HCT116 (cell line): ENCODE measurements at regions not wholly inside any gene's neighbourhood (a gene's known extent, or its start where the extent isn't known, plus 50 kb on each side); places are given as distances from the start of the nearest gene placed in this dataset.

Experiments
- ATAC-seq: fragments of 200-7000 bp; cut with Tn5 transposase; 2 replicates; pipeline ENCODE4 v1.9.1; 2020; ENCODE audit warnings: mild to moderate bottlenecking, moderate library complexity
- BruUV-seq: library from RNA; stranded (reverse); fragments of 400-500 nt; replicated peaks from 2 replicates; lab custom pipeline; 2021; lab: Mats Ljungman, UMichigan
- CTCF ChIA-PET: fragments of 300-600 bp; sonication (Branson Sonifier 250); formaldehyde crosslinking; loops from one replicate; lab custom pipeline; 2021; ENCODE audit warnings: antibody characterized with exemption; lab: Charles Lee
- POLR2A ChIA-PET: fragments of 300-600, 350-600 bp; sonication (Branson Sonifier 250); formaldehyde crosslinking; loops from one replicate; lab custom pipeline; 2021; ENCODE audit warnings: antibody characterized with exemption; lab: Charles Lee
- RAD21 ChIA-PET, 2 experiments: fragments of 300-600 bp; sonication (Branson Sonifier 250); formaldehyde crosslinking; loops; one replicate each; lab custom pipeline; 2023; ENCODE audit warnings: low total read pairs in 2 of 2; ENCODE audit not compliant: uncharacterized antibody in 2 of 2, unreplicated experiment in 2 of 2, low non-redundant PET in 1 of 2; lab: Charles Lee
- DNase-seq: peaks from one replicate; pipeline ENCODE4 v3.0.0-alpha.2; 2010; ENCODE audit warnings: low read depth, low spot score
- H2AFZ ChIP-seq: fragments of 200-600 bp; shearing (Covaris generic), sonication (generic); 2 replicates; pipeline ENCODE4 v1.6.1; 2017; ENCODE audit warnings: low read depth, mixed run types, mixed read lengths, antibody characterized with exemption, low read length; ENCODE audit not compliant: poor library complexity, severe bottlenecking
- H3K27ac ChIP-seq: 2 replicates; pipeline ENCODE4 v1.5.1; 2012; ENCODE audit warnings: low read depth, low read length
- H3K27me3 ChIP-seq: fragments of 200-600 bp; sonication (generic); 2 replicates; pipeline ENCODE4 v1.6.1; 2016; ENCODE audit warnings: mixed run types, low read length, mixed read lengths; ENCODE audit not compliant: insufficient read depth
- H3K36me3 ChIP-seq, 2 experiments: fragments of 200-500 bp in 1 of 2; fragments of 200-600 bp in 1 of 2; sonication (Bioruptor generic) in 1 of 2; sonication (generic) in 1 of 2; 2 replicates each; pipeline versions ENCODE4 v1.5.1 to v1.6.1; 2014 to 2016; ENCODE audit warnings: low read length in 2 of 2, inconsistent platforms in 1 of 2, mixed read lengths in 1 of 2, mixed run types in 1 of 2; ENCODE audit not compliant: insufficient read depth in 2 of 2, control insufficient read depth in 1 of 2
- H3K4me1 ChIP-seq, 2 experiments: fragments of 200-600 bp in 1 of 2; sonication (generic) in 1 of 2; 2 replicates each; pipeline versions ENCODE4 v1.5.1 to v1.6.1; 2012 to 2017; ENCODE audit warnings: low read length in 2 of 2, inconsistent platforms in 1 of 2, mild to moderate bottlenecking in 1 of 2, mixed read lengths in 1 of 2, mixed run types in 1 of 2, moderate library complexity in 1 of 2; ENCODE audit not compliant: insufficient read depth in 2 of 2, control insufficient read depth in 1 of 2
- H3K4me2 ChIP-seq: fragments of 200-600 bp; sonication (generic); 2 replicates; pipeline ENCODE4 v1.6.1; 2017; ENCODE audit warnings: mixed run types, low read length, mixed read lengths
- H3K4me3 ChIP-seq, 2 experiments: fragments of 200-600 bp in 1 of 2; sonication (generic) in 1 of 2; replicated peaks in 1 of 2; 2 replicates each; pipeline ENCODE4 v1.5.1; 2011 to 2016; ENCODE audit warnings: low read length in 2 of 2, control low read depth in 1 of 2, low read depth in 1 of 2, mild to moderate bottlenecking in 1 of 2, mixed read lengths in 1 of 2, mixed run types in 1 of 2
- H3K79me2 ChIP-seq: fragments of 200-600 bp; sonication (generic); 2 replicates; pipeline ENCODE4 v1.6.1; 2017; ENCODE audit warnings: mild to moderate bottlenecking, mixed run types, low read length, moderate library complexity, mixed read lengths; ENCODE audit not compliant: insufficient read depth
- H3K9ac ChIP-seq: fragments of 200-600 bp; sonication (generic); 2 replicates; pipeline ENCODE4 v1.6.1; 2016; ENCODE audit warnings: low read length, mixed read lengths
- H3K9me2 ChIP-seq: fragments of 200-600 bp; sonication (generic), shearing (Covaris generic); 2 replicates; pipeline ENCODE4 v1.6.1; 2017; ENCODE audit warnings: mixed run types, mild to moderate bottlenecking, moderate library complexity; ENCODE audit not compliant: insufficient read depth
- H3K9me3 ChIP-seq, 2 experiments: fragments of 200-500 bp in 1 of 2; fragments of 200-600 bp in 1 of 2; sonication (Bioruptor generic) in 1 of 2; sonication (generic) in 1 of 2; 2 replicates each; pipeline ENCODE4 v1.6.1; 2014 to 2017; ENCODE audit warnings: low read length in 2 of 2, mixed read lengths in 2 of 2, inconsistent platforms in 1 of 2, low read depth in 1 of 2, mild to moderate bottlenecking in 1 of 2, mixed run types in 1 of 2, moderate library complexity in 1 of 2; ENCODE audit not compliant: control insufficient read depth in 1 of 2, insufficient read depth in 1 of 2
- H4K20me1 ChIP-seq: fragments of 200-600 bp; sonication (generic), shearing (Covaris generic); 2 replicates; pipeline ENCODE4 v1.6.1; 2017; ENCODE audit warnings: mixed run types, mild to moderate bottlenecking, moderate library complexity; ENCODE audit not compliant: insufficient read depth
- CBX3 ChIP-seq: IDR thresholded peaks from 2 replicates; pipeline ENCODE4 v1.6.1; 2012; ENCODE audit warnings: low read depth
- CEBPB ChIP-seq: IDR thresholded peaks from 2 replicates; pipeline ENCODE4 v1.6.1; 2012; ENCODE audit warnings: low read depth
- ELF1 ChIP-seq: IDR thresholded peaks from 2 replicates; pipeline ENCODE4 v1.6.1; 2012; ENCODE audit warnings: low read depth, borderline replicate concordance
- EZH2 ChIP-seq: fragments of 200-600 bp; sonication (generic); IDR thresholded peaks from 2 replicates; pipeline ENCODE4 v1.6.1; 2017; ENCODE audit warnings: antibody characterized with exemption, mixed run types
- EZH2phosphoT487 ChIP-seq: fragments of 200-600 bp; IDR thresholded peaks from 2 replicates; pipeline ENCODE4 v1.6.1; 2018; ENCODE audit warnings: antibody characterized with exemption, borderline replicate concordance
- JUND ChIP-seq: IDR thresholded peaks from 2 replicates; pipeline ENCODE4 v1.6.1; 2012
- POLR2A ChIP-seq: IDR thresholded peaks from 2 replicates; pipeline ENCODE4 v1.7.0; 2011; ENCODE audit warnings: borderline replicate concordance; ENCODE audit not compliant: insufficient read depth, insufficient read length; ENCODE audit errors: extremely low read depth
- POLR2AphosphoS5 ChIP-seq: IDR thresholded peaks from 2 replicates; pipeline ENCODE4 v1.6.1; 2011; ENCODE audit warnings: mild to moderate bottlenecking, low read depth, low read length, moderate library complexity
- SIN3A ChIP-seq: IDR thresholded peaks from 2 replicates; pipeline ENCODE4 v1.6.1; 2012; ENCODE audit warnings: low read depth
- SP1 ChIP-seq: IDR thresholded peaks from 2 replicates; pipeline ENCODE4 v1.6.1; 2012; ENCODE audit warnings: low read depth
- TCF7L2 ChIP-seq: IDR thresholded peaks from 2 replicates; pipeline ENCODE4 v1.7.0; 2011; ENCODE audit warnings: borderline replicate concordance, inconsistent platforms; ENCODE audit not compliant: insufficient read depth, insufficient read length; ENCODE audit errors: extremely low read depth
- YY1 ChIP-seq: IDR thresholded peaks from 2 replicates; pipeline ENCODE4 v1.6.1; 2011; ENCODE audit warnings: low read length, low read depth, moderate library complexity, mild to moderate bottlenecking; ENCODE audit not compliant: insufficient replicate concordance; ENCODE audit errors: extremely low read depth
- ZNF274 ChIP-seq: fragments of 200-500 bp; sonication (Bioruptor generic); IDR thresholded peaks from 2 replicates; pipeline ENCODE4 v1.6.1; 2014; ENCODE audit warnings: mild to moderate bottlenecking, low read depth, low read length, inconsistent platforms
- intact Hi-C: fragments of 100-400 bp; cut with micrococcal nuclease; formaldehyde crosslinking; loops from 2 replicates; pipeline ENCODE4 v1.10.0; 2022
- TF ChIP-seq, protein P1 (sequence below): IDR thresholded peaks from 2 replicates; pipeline ENCODE4 v1.6.1; 2011; ENCODE audit warnings: mild to moderate bottlenecking, low read length, moderate library complexity; ENCODE audit not compliant: insufficient replicate concordance; ENCODE audit errors: extremely low read depth
- TF ChIP-seq, protein P2 (sequence below), 3 experiments: fragments of 200-600 bp in 1 of 3; sonication (generic) in 1 of 3; IDR thresholded peaks in 2 of 3; conservative IDR thresholded peaks in 1 of 3; 2 replicates each; pipeline ENCODE4 v1.5.1; 2012 to 2017; ENCODE audit warnings: low read depth in 2 of 3, low read length in 2 of 3, antibody characterized with exemption in 1 of 3, borderline replicate concordance in 1 of 3, control low read depth in 1 of 3, mild to moderate bottlenecking in 1 of 3, mixed read lengths in 1 of 3, mixed run types in 1 of 3, moderate library complexity in 1 of 3; ENCODE audit not compliant: insufficient read depth in 1 of 3
- TF ChIP-seq, protein P3 (sequence below): IDR thresholded peaks from 2 replicates; pipeline ENCODE4 v1.6.1; 2012
- TF ChIP-seq, protein P4 (sequence below): IDR thresholded peaks from 2 replicates; pipeline ENCODE4 v1.6.1; 2012; ENCODE audit warnings: low read depth
- TF ChIP-seq, protein P5 (sequence below): IDR thresholded peaks from 2 replicates; pipeline ENCODE4 v1.6.1; 2012

DNA sequence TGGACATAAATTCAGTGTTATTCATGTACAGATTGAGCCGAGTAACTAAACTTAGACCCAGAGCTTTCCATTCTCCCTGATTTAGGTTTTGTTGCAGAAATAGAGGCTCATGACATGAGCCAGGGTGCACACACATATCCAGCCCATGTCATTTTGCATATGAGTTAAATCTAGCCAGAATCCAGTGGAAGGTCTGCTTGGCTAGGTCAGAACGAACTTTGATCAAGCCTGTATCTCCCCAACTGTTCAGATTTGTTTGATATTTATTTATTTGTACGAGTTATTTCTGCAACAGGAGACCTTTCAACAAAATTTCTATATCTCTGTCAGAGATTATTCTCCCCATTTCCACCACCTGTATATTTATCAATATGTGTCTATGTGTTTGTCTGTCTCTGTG, 247.5 kb upstream of the THBS1 start:
- intact Hi-C loops, result no loop called here
- Histone ChIP-seq H3K9ac (no peak overlapping the region), H3K79me2 (no peaks in the 10 kb centered on the region), H3K36me3 (no peaks in the 10 kb centered on the region), H4K20me1 (no peaks in the 10 kb centered on the region), H3K4me3 (no peak overlapping the region), H3K9me2 (no peaks in the 10 kb centered on the region), H3K27ac (no peak overlapping the region), H3K4me2 (no peak overlapping the region), H3K4me1 (no peaks in the 10 kb centered on the region), H3K9me3 (no peaks in the 10 kb centered on the region), H3K27me3 (no peaks in the 10 kb centered on the region), H2AFZ (no peak overlapping the region)
- DNase-seq (no peak), ATAC-seq (no peak)
- ChIA-PET RAD21 (no interaction called here), CTCF (no interaction called here), POLR2A (no interaction called here)
- TF ChIP-seq TCF7L2 (no peak), ELF1 (no peak), ZNF274 (no peak), JUND (no peak), EZH2phosphoT487 (no peak), POLR2AphosphoS5 (no peak), CBX3 (no peak), EZH2 (no peak), CEBPB (no peak), YY1 (no peak), SP1 (no peak), SIN3A (no peak), POLR2A (no peak)
- TF ChIP-seq, protein P1, sequence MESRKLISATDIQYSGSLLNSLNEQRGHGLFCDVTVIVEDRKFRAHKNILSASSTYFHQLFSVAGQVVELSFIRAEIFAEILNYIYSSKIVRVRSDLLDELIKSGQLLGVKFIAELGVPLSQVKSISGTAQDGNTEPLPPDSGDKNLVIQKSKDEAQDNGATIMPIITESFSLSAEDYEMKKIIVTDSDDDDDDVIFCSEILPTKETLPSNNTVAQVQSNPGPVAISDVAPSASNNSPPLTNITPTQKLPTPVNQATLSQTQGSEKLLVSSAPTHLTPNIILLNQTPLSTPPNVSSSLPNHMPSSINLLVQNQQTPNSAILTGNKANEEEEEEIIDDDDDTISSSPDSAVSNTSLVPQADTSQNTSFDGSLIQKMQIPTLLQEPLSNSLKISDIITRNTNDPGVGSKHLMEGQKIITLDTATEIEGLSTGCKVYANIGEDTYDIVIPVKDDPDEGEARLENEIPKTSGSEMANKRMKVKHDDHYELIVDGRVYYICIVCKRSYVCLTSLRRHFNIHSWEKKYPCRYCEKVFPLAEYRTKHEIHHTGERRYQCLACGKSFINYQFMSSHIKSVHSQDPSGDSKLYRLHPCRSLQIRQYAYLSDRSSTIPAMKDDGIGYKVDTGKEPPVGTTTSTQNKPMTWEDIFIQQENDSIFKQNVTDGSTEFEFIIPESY, result no peak
- TF ChIP-seq, protein P2, sequence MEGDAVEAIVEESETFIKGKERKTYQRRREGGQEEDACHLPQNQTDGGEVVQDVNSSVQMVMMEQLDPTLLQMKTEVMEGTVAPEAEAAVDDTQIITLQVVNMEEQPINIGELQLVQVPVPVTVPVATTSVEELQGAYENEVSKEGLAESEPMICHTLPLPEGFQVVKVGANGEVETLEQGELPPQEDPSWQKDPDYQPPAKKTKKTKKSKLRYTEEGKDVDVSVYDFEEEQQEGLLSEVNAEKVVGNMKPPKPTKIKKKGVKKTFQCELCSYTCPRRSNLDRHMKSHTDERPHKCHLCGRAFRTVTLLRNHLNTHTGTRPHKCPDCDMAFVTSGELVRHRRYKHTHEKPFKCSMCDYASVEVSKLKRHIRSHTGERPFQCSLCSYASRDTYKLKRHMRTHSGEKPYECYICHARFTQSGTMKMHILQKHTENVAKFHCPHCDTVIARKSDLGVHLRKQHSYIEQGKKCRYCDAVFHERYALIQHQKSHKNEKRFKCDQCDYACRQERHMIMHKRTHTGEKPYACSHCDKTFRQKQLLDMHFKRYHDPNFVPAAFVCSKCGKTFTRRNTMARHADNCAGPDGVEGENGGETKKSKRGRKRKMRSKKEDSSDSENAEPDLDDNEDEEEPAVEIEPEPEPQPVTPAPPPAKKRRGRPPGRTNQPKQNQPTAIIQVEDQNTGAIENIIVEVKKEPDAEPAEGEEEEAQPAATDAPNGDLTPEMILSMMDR (IDR thresholded peaks at IDR 0.05 in 2 of 3, conservative IDR thresholded peaks at IDR 0.05 in 1 of 3; ENCODE audit: borderline replicate concordance in 1 of 3, insufficient read depth in 1 of 3, low read depth in 2 of 3, low read length in 2 of 3), result no peak
- TF ChIP-seq, protein P3, sequence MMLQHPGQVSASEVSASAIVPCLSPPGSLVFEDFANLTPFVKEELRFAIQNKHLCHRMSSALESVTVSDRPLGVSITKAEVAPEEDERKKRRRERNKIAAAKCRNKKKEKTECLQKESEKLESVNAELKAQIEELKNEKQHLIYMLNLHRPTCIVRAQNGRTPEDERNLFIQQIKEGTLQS, result no peak
- TF ChIP-seq, protein P4, sequence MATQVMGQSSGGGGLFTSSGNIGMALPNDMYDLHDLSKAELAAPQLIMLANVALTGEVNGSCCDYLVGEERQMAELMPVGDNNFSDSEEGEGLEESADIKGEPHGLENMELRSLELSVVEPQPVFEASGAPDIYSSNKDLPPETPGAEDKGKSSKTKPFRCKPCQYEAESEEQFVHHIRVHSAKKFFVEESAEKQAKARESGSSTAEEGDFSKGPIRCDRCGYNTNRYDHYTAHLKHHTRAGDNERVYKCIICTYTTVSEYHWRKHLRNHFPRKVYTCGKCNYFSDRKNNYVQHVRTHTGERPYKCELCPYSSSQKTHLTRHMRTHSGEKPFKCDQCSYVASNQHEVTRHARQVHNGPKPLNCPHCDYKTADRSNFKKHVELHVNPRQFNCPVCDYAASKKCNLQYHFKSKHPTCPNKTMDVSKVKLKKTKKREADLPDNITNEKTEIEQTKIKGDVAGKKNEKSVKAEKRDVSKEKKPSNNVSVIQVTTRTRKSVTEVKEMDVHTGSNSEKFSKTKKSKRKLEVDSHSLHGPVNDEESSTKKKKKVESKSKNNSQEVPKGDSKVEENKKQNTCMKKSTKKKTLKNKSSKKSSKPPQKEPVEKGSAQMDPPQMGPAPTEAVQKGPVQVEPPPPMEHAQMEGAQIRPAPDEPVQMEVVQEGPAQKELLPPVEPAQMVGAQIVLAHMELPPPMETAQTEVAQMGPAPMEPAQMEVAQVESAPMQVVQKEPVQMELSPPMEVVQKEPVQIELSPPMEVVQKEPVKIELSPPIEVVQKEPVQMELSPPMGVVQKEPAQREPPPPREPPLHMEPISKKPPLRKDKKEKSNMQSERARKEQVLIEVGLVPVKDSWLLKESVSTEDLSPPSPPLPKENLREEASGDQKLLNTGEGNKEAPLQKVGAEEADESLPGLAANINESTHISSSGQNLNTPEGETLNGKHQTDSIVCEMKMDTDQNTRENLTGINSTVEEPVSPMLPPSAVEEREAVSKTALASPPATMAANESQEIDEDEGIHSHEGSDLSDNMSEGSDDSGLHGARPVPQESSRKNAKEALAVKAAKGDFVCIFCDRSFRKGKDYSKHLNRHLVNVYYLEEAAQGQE, result no peak
- TF ChIP-seq, protein P5, sequence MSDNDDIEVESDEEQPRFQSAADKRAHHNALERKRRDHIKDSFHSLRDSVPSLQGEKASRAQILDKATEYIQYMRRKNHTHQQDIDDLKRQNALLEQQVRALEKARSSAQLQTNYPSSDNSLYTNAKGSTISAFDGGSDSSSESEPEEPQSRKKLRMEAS, result no peak
- no TSS peak for BruUV-seq
